Mesothelial cell of epicardium (in vitro differentiated cells): ENCODE measurements at regions not wholly inside any gene's neighbourhood (a gene's known extent, or its start where the extent isn't known, plus 50 kb on each side); places are given as distances from the start of the nearest gene placed in this dataset.

Experiments used
- DNase-seq, 2 experiments: peaks; one replicate each; pipeline ENCODE4 v3.0.0; 2021; ENCODE audit warnings: low spot score in 2 of 2; ENCODE audit not compliant: unreplicated experiment in 2 of 2
- H3K27ac Mint-ChIP-seq: 2 replicates; pipeline ENCODE4 v1.8.0; 2021; ENCODE audit warnings: mixed read lengths
- H3K27me3 Mint-ChIP-seq: 2 replicates; pipeline ENCODE4 v1.8.0; 2021; ENCODE audit warnings: low read depth, mixed read lengths
- H3K36me3 Mint-ChIP-seq: 2 replicates; pipeline ENCODE4 v1.8.0; 2021; ENCODE audit warnings: mixed read lengths
- H3K4me1 Mint-ChIP-seq: 2 replicates; pipeline ENCODE4 v1.8.0; 2021; ENCODE audit warnings: mixed read lengths
- H3K4me3 Mint-ChIP-seq: 2 replicates; pipeline ENCODE4 v1.8.0; 2021; ENCODE audit warnings: mild to moderate bottlenecking, moderate library complexity, mixed read lengths
- H3K9me3 Mint-ChIP-seq: 2 replicates; pipeline ENCODE4 v1.8.0; 2021; ENCODE audit warnings: mixed read lengths
- CTCF ChIP-seq: fragments of 200-600 bp; sonication (generic); IDR thresholded peaks from one replicate; pipeline ENCODE4 v1.5.0; 2021; ENCODE audit warnings: antibody characterized with exemption; ENCODE audit not compliant: unreplicated experiment

GRCh38 chr22:47236718-47237117 is 474.3 kb downstream of the TBC1D22A start:
- Mint-ChIP-seq H3K9me3 (peaks cover 44% of the 10 kb centered on the region), H3K27ac (no peak overlapping the region), H3K36me3 (peaks cover 2% of the 10 kb centered on the region)

GRCh38 chr22:47236161-47236560 is 473.7 kb downstream of the TBC1D22A start:
- TF ChIP-seq CTCF, result no peak
- H3K4me1 Mint-ChIP-seq, result no peaks in the 10 kb centered on the region
- DNase-seq, result peak in 1 of 2 experiments; percentile 9
- no peak overlapping the region for H3K27ac Mint-ChIP-seq
- peaks cover 43% of the 10 kb centered on the region for H3K9me3 Mint-ChIP-seq
- no peak overlapping the region for H3K4me3 Mint-ChIP-seq
- H3K36me3 Mint-ChIP-seq, result peaks cover 2% of the 10 kb centered on the region
- no peaks in the 10 kb centered on the region for H3K27me3 Mint-ChIP-seq

More at GRCh38 chr22:47236718-47237117, 474.3 kb downstream of the TBC1D22A start:
- Mint-ChIP-seq H3K27me3 (no peaks in the 10 kb centered on the region), H3K4me3 (no peak overlapping the region), H3K4me1 (no peaks in the 10 kb centered on the region)
- TF ChIP-seq CTCF, result no peak
- DNase-seq, result no peak

- Mint-ChIP-seq H3K27me3 (no peaks in the 10 kb centered on the region), H3K4me1 (no peaks in the 10 kb centered on the region), H3K36me3 (peaks cover 2% of the 10 kb centered on the region), H3K4me3 (no peak overlapping the region), H3K9me3 (peaks cover 44% of the 10 kb centered on the region), H3K27ac (no peak overlapping the region)
- no peak for TF ChIP-seq CTCF
- no peak for DNase-seq
Observed at GRCh38 chr22:47233316-47234243, 471.1 kb downstream of the TBC1D22A start.

DNA sequence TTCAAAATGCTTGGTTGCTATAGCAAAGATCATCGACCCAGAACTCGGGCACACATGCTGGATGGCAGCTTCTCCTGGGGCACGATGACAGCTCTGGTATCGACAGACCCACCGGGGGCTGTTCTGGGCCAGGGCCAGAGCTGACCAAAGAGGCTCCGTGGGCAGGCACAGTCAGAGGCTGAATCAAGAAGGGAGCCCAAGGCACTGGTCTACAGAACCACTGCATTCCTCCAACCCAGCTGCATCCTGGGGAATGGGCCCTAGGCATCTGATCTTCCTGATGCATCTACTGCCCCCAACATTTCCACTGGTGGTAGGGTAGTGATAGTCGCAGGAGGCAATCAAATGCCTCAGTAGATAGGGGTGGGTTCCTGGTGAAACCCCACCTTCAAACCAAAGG is 470.3 kb downstream of the TBC1D22A start:
- no peaks in the 10 kb centered on the region for H3K4me1 Mint-ChIP-seq
- TF ChIP-seq CTCF, result no peak

DNA sequence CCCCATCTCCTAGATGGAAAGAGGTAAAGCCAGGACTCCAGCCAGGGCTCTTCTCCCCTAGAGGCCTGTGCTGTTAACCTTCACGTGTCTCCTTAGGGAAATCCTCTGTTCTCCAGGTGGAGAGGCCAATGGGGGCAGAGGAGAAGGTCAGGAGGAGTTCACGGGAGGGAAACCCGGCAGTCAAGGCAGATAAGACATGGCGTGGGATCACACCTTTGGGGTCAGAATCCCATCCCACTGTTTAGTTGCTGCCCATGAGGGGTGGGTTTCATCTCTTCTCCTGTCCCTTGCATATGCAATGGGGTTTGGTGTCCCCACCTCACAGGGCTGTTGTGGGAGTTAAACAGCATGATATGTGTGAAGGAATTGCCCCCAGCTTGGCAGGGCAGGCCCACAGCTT is 469.7 kb downstream of the TBC1D22A start:
- DNase-seq, result peak in 1 of 2 experiments; percentile 14
- no peak overlapping the region for H3K4me3 Mint-ChIP-seq
- peaks cover 47% of the 10 kb centered on the region for H3K9me3 Mint-ChIP-seq
- H3K36me3 Mint-ChIP-seq, result peaks cover 1% of the 10 kb centered on the region
- H3K27ac Mint-ChIP-seq, result no peak overlapping the region
- no peaks in the 10 kb centered on the region for H3K4me1 Mint-ChIP-seq
- no peaks in the 10 kb centered on the region for H3K27me3 Mint-ChIP-seq
- no peak for TF ChIP-seq CTCF

More for the DNA sequence above, 470.3 kb downstream of the TBC1D22A start:
- no peak for DNase-seq
- H3K36me3 Mint-ChIP-seq, result peaks cover 2% of the 10 kb centered on the region
- H3K27ac Mint-ChIP-seq, result no peak overlapping the region
- no peak overlapping the region for H3K4me3 Mint-ChIP-seq
- H3K9me3 Mint-ChIP-seq, result peaks cover 45% of the 10 kb centered on the region
- H3K27me3 Mint-ChIP-seq, result no peaks in the 10 kb centered on the region
